Kidney (tissue), 13 donors: ENCODE measurements at regions not wholly inside any gene's neighbourhood (a gene's known extent, or its start where the extent isn't known, plus 50 kb on each side); places are given as distances from the start of the nearest gene placed in this dataset.

ENCODE experiments used
- DNase-seq, 5 donors: peaks; one replicate each; pipeline ENCODE4 v3.0.0-alpha.2; 2013 to 2020
- FAIRE-seq: peaks from 2 replicates; lab custom pipeline; 2012; peaks lifted over from hg19 to GRCh38; lab: Jason Lieb, UNC
- H3K27ac ChIP-seq, 2 donors: one replicate each; pipeline ENCODE4 v1.7.0; 2013; ENCODE audit warnings: low read depth in 2 of 2, low read length in 2 of 2, inconsistent platforms in 1 of 2
- H3K27me3 ChIP-seq: one replicate; pipeline ENCODE4 v1.7.1; 2013; ENCODE audit warnings: low read length, inconsistent platforms; ENCODE audit not compliant: control insufficient read depth, insufficient read depth
- H3K36me3 ChIP-seq, 3 donors: one replicate each; pipeline versions ENCODE4 v1.7.0 to v1.7.1; 2013; ENCODE audit warnings: low read length in 3 of 3, control low read depth in 1 of 3, inconsistent platforms in 1 of 3; ENCODE audit not compliant: insufficient read depth in 3 of 3, control insufficient read depth in 2 of 3
- H3K4me1 ChIP-seq, 3 donors: one replicate each; pipeline versions ENCODE4 v1.7.0 to v1.7.1; 2013; ENCODE audit warnings: low read length in 3 of 3, inconsistent platforms in 1 of 3, low read depth in 1 of 3; ENCODE audit not compliant: control insufficient read depth in 2 of 3, insufficient read depth in 2 of 3
- H3K4me3 ChIP-seq, 3 donors: one replicate each; pipeline versions ENCODE4 v1.7.0 to v1.8.1; 2013; ENCODE audit warnings: low read length in 3 of 3, control low read depth in 1 of 3, inconsistent platforms in 1 of 3
- H3K9ac ChIP-seq, 3 donors: one replicate each; pipeline versions ENCODE4 v1.7.0 to v1.7.1; 2013; ENCODE audit warnings: low read length in 3 of 3, control low read depth in 1 of 3, inconsistent platforms in 1 of 3
- H3K9me3 ChIP-seq, 3 donors: one replicate each; pipeline versions ENCODE4 v1.7.0 to v1.7.1; 2013; ENCODE audit warnings: low read length in 3 of 3, control low read depth in 1 of 3, inconsistent platforms in 1 of 3; ENCODE audit not compliant: control insufficient read depth in 2 of 3, insufficient read depth in 1 of 3
- CTCF ChIP-seq: IDR thresholded peaks from 3 replicates; pipeline ENCODE4 v1.5.1; 2012; ENCODE audit warnings: mild to moderate bottlenecking, moderate library complexity, borderline replicate concordance; ENCODE audit not compliant: insufficient read depth; ENCODE audit errors: extremely low read depth
- intact Hi-C: fragments of 100-400 bp; cut with DNase I; formaldehyde crosslinking; loops from one replicate; pipeline ENCODE4 v1.11.1; 2022
- donor health status: control.
- donor health status: control.
- donor health status: control.
- donor health status: control.
- donor health status: control.
- donor health status: DM: yes; HTN: yes; CAD: no.
- donor health status: Normal renal cell carcinoma (clear cell type).

- no peak overlapping the region for H3K27ac ChIP-seq
- H3K9ac ChIP-seq: no peak overlapping the region
- no peaks in the 10 kb centered on the region for H3K36me3 ChIP-seq
- TF ChIP-seq CTCF: no peak
- no peaks in the 10 kb centered on the region for H3K9me3 ChIP-seq
- peaks cover 0 to 3% (median 0%) of the 10 kb centered on the region in 3 donors for H3K4me1 ChIP-seq
- DNase-seq (no peak), FAIRE-seq (no peak)
- no peak overlapping the region for H3K4me3 ChIP-seq
- intact Hi-C loops: no loop called here
- H3K27me3 ChIP-seq: no peaks in the 10 kb centered on the region
Observed at GRCh38 chr5:10825897-10826644, 65.0 kb upstream of the DAP start.

DNA sequence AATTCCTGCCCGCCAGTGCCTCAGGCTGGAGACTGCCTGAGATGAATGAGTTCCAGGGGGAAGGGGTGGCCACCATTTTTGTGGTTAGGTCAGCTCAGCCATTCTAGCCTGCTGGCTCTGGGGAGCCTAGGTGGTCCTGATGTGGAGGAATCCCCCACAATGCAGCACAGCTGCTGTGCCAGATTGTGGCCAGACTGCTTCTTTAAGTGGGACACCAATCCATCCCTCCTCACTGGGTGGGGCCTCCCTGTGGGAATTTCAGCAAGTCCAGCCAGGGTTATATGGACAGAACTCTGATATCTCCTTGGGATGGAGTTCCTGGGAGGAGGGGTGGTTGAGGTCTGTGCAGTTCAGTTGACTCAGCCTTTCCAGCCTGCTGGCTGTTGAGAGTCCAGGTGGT lies 51.2 kb upstream of the DAP start:
- Histone ChIP-seq H3K27me3 (no peaks in the 10 kb centered on the region), H3K36me3 (no peaks in the 10 kb centered on the region), H3K9ac (no peak overlapping the region), H3K27ac (no peak overlapping the region), H3K4me3 (no peak overlapping the region), H3K9me3 (no peaks in the 10 kb centered on the region), H3K4me1 (no peaks in the 10 kb centered on the region)
- TF ChIP-seq CTCF: no peak
- FAIRE-seq (no peak), DNase-seq (no peak)
- intact Hi-C loops: no loop called here
